Left lung (tissue), 4 donors: ENCODE measurements at regions not wholly inside any gene's neighbourhood (a gene's known extent, or its start where the extent isn't known, plus 50 kb on each side); places are given as distances from the start of the nearest gene placed in this dataset.

ENCODE experiments used
- ATAC-seq: fragments of 200-7000 bp; cut with Tn5 transposase; one replicate; pipeline ENCODE4 v1.9.1; 2020; ENCODE audit warnings: moderate library complexity
- DNase-seq, 4 donors: peaks; one replicate each; pipeline ENCODE4 v3.0.0-alpha.2; 2013 to 2020
- H3K27ac ChIP-seq, 2 donors: fragments of 200-600 bp; sonication (generic) in 1 of 2; one replicate each; pipeline versions ENCODE4 v1.5.0 to v1.8.0; 2020 to 2021
- H3K27me3 ChIP-seq, 2 donors: fragments of 200-600 bp; sonication (generic) in 1 of 2; one replicate each; pipeline versions ENCODE4 v1.5.0 to v1.8.0; 2020 to 2021
- H3K36me3 ChIP-seq, 2 donors: fragments of 200-600 bp; sonication (generic) in 1 of 2; one replicate each; pipeline versions ENCODE4 v1.5.0 to v1.8.0; 2020 to 2021
- H3K4me1 ChIP-seq, 2 donors: fragments of 200-600 bp; one replicate each; pipeline ENCODE4 v1.8.0; 2021
- H3K4me3 ChIP-seq, 2 donors: fragments of 200-600 bp; sonication (generic) in 1 of 2; one replicate each; pipeline versions ENCODE4 v1.5.0 to v1.8.0; 2020 to 2021; ENCODE audit warnings: mild to moderate bottlenecking in 1 of 2
- H3K9me3 ChIP-seq, 2 donors: fragments of 200-600 bp; sonication (generic) in 1 of 2; one replicate each; pipeline versions ENCODE4 v1.5.0 to v1.8.0; 2020 to 2021
- intact Hi-C, 2 donors: fragments of 100-400 bp; cut with DNase I; formaldehyde crosslinking; loops; one replicate each; pipeline versions ENCODE4 v1.11.2 to v1.14.2; 2022
- TF ChIP-seq, protein P1 (sequence below), 2 donors: fragments of 200-600 bp; sonication (generic) in 1 of 2; IDR thresholded peaks; one replicate each; pipeline versions ENCODE4 v1.5.0 to v1.8.0; 2021; ENCODE audit warnings: antibody characterized with exemption in 2 of 2
- donor health status: DM: no; HTN: yes; CAD: no.
- donor health status: DM: no; HTN: no; CAD: no.

DNA sequence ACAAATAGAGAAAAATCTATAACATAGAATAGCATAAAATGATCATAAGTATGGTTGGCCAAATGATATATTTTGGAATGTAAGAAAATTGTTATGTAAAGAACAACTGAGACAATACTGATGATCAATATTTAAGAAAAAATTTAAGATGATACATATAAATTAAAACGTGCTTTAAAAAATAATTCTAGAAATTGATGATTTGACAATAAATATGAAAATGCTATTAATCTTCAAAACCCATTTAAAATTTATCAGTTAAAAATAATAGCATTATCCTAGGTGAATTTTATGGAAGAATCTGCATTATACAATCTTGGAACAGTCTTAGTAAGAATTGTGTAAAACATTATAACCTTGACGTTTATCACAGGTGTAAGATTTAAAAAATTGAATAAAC, 95.1 kb upstream of the DACH1 start:
- Histone ChIP-seq H3K27ac (no peak overlapping the region), H3K4me1 (no peaks in the 10 kb centered on the region), H3K4me3 (no peak overlapping the region), H3K9me3 (no peaks in the 10 kb centered on the region), H3K27me3 (no peaks in the 10 kb centered on the region), H3K36me3 (no peaks in the 10 kb centered on the region)
- intact Hi-C loops, result no loop called here
- DNase-seq (no peak), ATAC-seq (no peak)
- TF ChIP-seq, protein P1, sequence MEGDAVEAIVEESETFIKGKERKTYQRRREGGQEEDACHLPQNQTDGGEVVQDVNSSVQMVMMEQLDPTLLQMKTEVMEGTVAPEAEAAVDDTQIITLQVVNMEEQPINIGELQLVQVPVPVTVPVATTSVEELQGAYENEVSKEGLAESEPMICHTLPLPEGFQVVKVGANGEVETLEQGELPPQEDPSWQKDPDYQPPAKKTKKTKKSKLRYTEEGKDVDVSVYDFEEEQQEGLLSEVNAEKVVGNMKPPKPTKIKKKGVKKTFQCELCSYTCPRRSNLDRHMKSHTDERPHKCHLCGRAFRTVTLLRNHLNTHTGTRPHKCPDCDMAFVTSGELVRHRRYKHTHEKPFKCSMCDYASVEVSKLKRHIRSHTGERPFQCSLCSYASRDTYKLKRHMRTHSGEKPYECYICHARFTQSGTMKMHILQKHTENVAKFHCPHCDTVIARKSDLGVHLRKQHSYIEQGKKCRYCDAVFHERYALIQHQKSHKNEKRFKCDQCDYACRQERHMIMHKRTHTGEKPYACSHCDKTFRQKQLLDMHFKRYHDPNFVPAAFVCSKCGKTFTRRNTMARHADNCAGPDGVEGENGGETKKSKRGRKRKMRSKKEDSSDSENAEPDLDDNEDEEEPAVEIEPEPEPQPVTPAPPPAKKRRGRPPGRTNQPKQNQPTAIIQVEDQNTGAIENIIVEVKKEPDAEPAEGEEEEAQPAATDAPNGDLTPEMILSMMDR (IDR thresholded peaks at IDR 0.05), result no peak

DNA sequence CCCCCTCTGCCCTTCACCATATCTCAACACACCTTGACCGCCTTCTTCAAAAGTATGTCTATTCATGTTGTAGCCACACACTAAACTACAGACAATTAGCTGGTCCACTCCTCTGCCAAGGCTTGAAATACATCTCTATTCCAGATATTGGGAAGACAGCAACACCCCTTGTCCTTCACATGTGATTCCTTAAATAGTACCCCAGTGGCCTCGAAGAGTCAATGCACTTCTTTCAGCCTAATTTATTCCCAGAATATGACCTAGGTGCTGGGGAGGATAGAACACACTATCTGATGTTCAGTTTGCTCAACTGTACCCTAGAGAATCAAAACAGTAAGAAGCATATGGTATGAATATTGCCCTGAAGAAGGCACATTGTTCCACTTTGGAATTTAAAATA, 82.4 kb upstream of the DACH1 start:
- no peak overlapping the region for H3K4me3 ChIP-seq
- peaks cover 0 to 2% of the 10 kb centered on the region in 2 donors for H3K9me3 ChIP-seq
- H3K4me1 ChIP-seq, result no peaks in the 10 kb centered on the region
- H3K36me3 ChIP-seq, result no peaks in the 10 kb centered on the region
- DNase-seq (no peak), ATAC-seq (no peak)
- no peak overlapping the region for H3K27ac ChIP-seq
- no peaks in the 10 kb centered on the region for H3K27me3 ChIP-seq
- TF ChIP-seq, protein P1 (IDR thresholded peaks at IDR 0.05), result no peak
- intact Hi-C loops, result no loop called here

GRCh38 chr13:71939186-71939585, 72.2 kb upstream of the DACH1 start:
- H3K27me3 ChIP-seq, result no peaks in the 10 kb centered on the region
- H3K36me3 ChIP-seq, result no peaks in the 10 kb centered on the region
- intact Hi-C loops, result no loop called here
- peaks cover 0 to 4% of the 10 kb centered on the region in 2 donors for H3K4me1 ChIP-seq
- H3K9me3 ChIP-seq, result no peaks in the 10 kb centered on the region
- no peak overlapping the region for H3K4me3 ChIP-seq
- TF ChIP-seq, protein P1 (IDR thresholded peaks at IDR 0.05), result no peak
- ATAC-seq, result no peak
- no peak for DNase-seq
- no peak overlapping the region for H3K27ac ChIP-seq

- ATAC-seq, result no peak
- no peaks in the 10 kb centered on the region for H3K4me1 ChIP-seq
- H3K27me3 ChIP-seq, result no peaks in the 10 kb centered on the region
- H3K9me3 ChIP-seq, result no peaks in the 10 kb centered on the region
- intact Hi-C loops, result no loop called here
- DNase-seq, result no peak
- H3K4me3 ChIP-seq, result no peak overlapping the region
- H3K36me3 ChIP-seq, result no peaks in the 10 kb centered on the region
- TF ChIP-seq, protein P1 (IDR thresholded peaks at IDR 0.05), result no peak
- no peak overlapping the region for H3K27ac ChIP-seq
Measured at GRCh38 chr13:71935166-71935840, 68.3 kb upstream of the DACH1 start.

GRCh38 chr13:71924931-71925330, 57.9 kb upstream of the DACH1 start:
- no peak for ATAC-seq
- TF ChIP-seq, protein P1 (IDR thresholded peaks at IDR 0.05), result no peak
- H3K9me3 ChIP-seq, result no peaks in the 10 kb centered on the region
- no peak overlapping the region for H3K4me3 ChIP-seq
- H3K4me1 ChIP-seq, result no peaks in the 10 kb centered on the region
- H3K27me3 ChIP-seq, result no peaks in the 10 kb centered on the region
- DNase-seq, result peak in 2 of 4 donors; percentile 65 to 71
- H3K27ac ChIP-seq, result no peak overlapping the region
- intact Hi-C loops, result no loop called here
- no peaks in the 10 kb centered on the region for H3K36me3 ChIP-seq
